Smooth muscle cell (in vitro differentiated cells): ENCODE measurements at regions not wholly inside any gene's neighbourhood (a gene's known extent, or its start where the extent isn't known, plus 50 kb on each side); places are given as distances from the start of the nearest gene placed in this dataset.
"Not testable (repeated sequence)": the region's sequence is repeated elsewhere in the genome, so short reads cannot be mapped to it uniquely, and the experiment has no call there.

Experiments used
- DNase-seq: peaks from one replicate; lab custom pipeline; 2025; ENCODE audit not compliant: unreplicated experiment; lab: John Stamatoyannopoulos, UW
- H2AFZ ChIP-seq: fragments of 200-600 bp; sonication (generic); 2 replicates; pipeline ENCODE4 v1.6.0; 2016; ENCODE audit warnings: antibody characterized with exemption, low read depth, mild to moderate bottlenecking
- H3F3A ChIP-seq: fragments of 200-600 bp; sonication (generic); 2 replicates; pipeline ENCODE4 v1.6.0; 2017; ENCODE audit warnings: antibody characterized with exemption, low read depth
- H3K27ac ChIP-seq: fragments of 200-600 bp; sonication (generic); 2 replicates; pipeline ENCODE4 v1.5.1; 2016; ENCODE audit warnings: low read depth, mild to moderate bottlenecking
- H3K27me3 ChIP-seq: fragments of 200-600 bp; sonication (generic); 2 replicates; pipeline ENCODE4 v1.6.1; 2016; ENCODE audit warnings: low read depth, mild to moderate bottlenecking
- H3K36me3 ChIP-seq: fragments of 200-600 bp; sonication (generic); 2 replicates; pipeline ENCODE4 v1.5.1; 2016; ENCODE audit warnings: low read depth
- H3K4me1 ChIP-seq: fragments of 200-600 bp; sonication (generic); 2 replicates; pipeline ENCODE4 v1.5.1; 2016; ENCODE audit warnings: low read depth
- H3K4me2 ChIP-seq: fragments of 200-600 bp; sonication (generic); 2 replicates; pipeline ENCODE4 v1.6.0; 2016; ENCODE audit warnings: mild to moderate bottlenecking
- H3K4me3 ChIP-seq: fragments of 200-600 bp; sonication (generic); 2 replicates; pipeline ENCODE4 v1.5.1; 2016; ENCODE audit warnings: mild to moderate bottlenecking
- H3K79me2 ChIP-seq: fragments of 200-600 bp; sonication (generic); 2 replicates; pipeline ENCODE4 v1.6.0; 2016; ENCODE audit warnings: low read depth, mild to moderate bottlenecking
- H3K9ac ChIP-seq: fragments of 200-600 bp; sonication (generic); 2 replicates; pipeline ENCODE4 v1.6.0; 2016; ENCODE audit warnings: low read depth
- H3K9me3 ChIP-seq: fragments of 200-600 bp; sonication (generic); replicated peaks from 2 replicates; pipeline ENCODE4 v1.5.1; 2016; ENCODE audit warnings: low read depth
- H4K20me1 ChIP-seq: fragments of 200-600 bp; sonication (generic); 2 replicates; pipeline ENCODE4 v1.6.0; 2016; ENCODE audit warnings: low read depth
- CTCF ChIP-seq: fragments of 200-600 bp; sonication (generic); IDR thresholded peaks from 2 replicates; pipeline ENCODE4 v1.5.1; 2017; ENCODE audit warnings: borderline replicate concordance, mild to moderate bottlenecking, antibody characterized with exemption; ENCODE audit not compliant: insufficient read depth, poor library complexity, severe bottlenecking
- WGBS: methylation state at CpG from one replicate; pipeline ENCODE4 v1.1.7; 2016; ENCODE audit warnings: low lambda C conversion rate; 5-methylcytosine and 5-hydroxymethylcytosine counted together

- H3K9ac ChIP-seq = no peak overlapping the region
- no peak for TF ChIP-seq CTCF
- no peaks in the 10 kb centered on the region for H3K27me3 ChIP-seq
- H3K36me3 ChIP-seq = no peaks in the 10 kb centered on the region
- peaks cover 13% of the 10 kb centered on the region for H3K9me3 ChIP-seq
- H3K4me2 ChIP-seq = no peak overlapping the region
- H4K20me1 ChIP-seq = no peaks in the 10 kb centered on the region
- DNase-seq = no peak
- no peak overlapping the region for H3K27ac ChIP-seq
- no peak overlapping the region for H3K4me3 ChIP-seq
- no peaks in the 10 kb centered on the region for H3K79me2 ChIP-seq
- H3F3A ChIP-seq = no peaks in the 10 kb centered on the region
- H3K4me1 ChIP-seq = no peaks in the 10 kb centered on the region
- H2AFZ ChIP-seq = no peak overlapping the region
- 85% methylated on average over 5 of the region's 5 CpGs for WGBS
Observed at GRCh38 chr14:23884541-23884904, 69.0 kb upstream of the DHRS4 start.

GRCh38 chr14:23887536-23887935, 66.0 kb upstream of the DHRS4 start:
- H3K9me3 ChIP-seq = peaks cover 13% of the 10 kb centered on the region
- no peak overlapping the region for H3K4me3 ChIP-seq
- H3K27me3 ChIP-seq = no peaks in the 10 kb centered on the region
- H3K9ac ChIP-seq = no peak overlapping the region
- no peaks in the 10 kb centered on the region for H3F3A ChIP-seq
- no peaks in the 10 kb centered on the region for H3K4me1 ChIP-seq
- no peaks in the 10 kb centered on the region for H3K79me2 ChIP-seq
- WGBS = 78% methylated on average over 1 of the region's 1 CpG
- no peak overlapping the region for H2AFZ ChIP-seq
- H4K20me1 ChIP-seq = no peaks in the 10 kb centered on the region
- no peak for DNase-seq
- H3K4me2 ChIP-seq = no peak overlapping the region
- H3K36me3 ChIP-seq = no peaks in the 10 kb centered on the region
- H3K27ac ChIP-seq = no peak overlapping the region
- no peak for TF ChIP-seq CTCF

DNA sequence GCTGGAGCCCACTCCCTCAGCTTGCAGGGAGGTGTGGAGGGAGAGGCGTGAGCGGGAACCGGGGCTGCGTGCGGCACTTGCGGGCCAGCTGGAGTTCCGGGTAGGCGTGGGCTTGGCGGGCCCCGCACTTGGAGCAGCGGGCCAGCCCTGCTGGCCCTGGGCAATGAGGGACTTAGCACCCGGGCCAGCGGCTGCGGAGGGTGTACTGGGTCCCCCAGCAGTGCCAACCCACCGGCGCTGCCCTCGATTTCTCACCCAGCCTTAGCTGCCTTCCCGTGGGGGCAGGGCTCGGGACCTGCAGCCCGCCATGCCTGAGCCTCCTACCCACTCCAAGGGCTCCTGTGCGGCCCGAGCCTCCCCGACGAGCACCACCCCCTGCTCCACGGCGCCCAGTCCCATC, 61.9 kb upstream of the DHRS4 start:
- not testable (repeated sequence) for H3K4me3 ChIP-seq, H3K36me3 ChIP-seq, DNase-seq, H3K79me2 ChIP-seq, H2AFZ ChIP-seq, H3K4me1 ChIP-seq, H4K20me1 ChIP-seq, H3K27ac ChIP-seq, H3F3A ChIP-seq, H3K9ac ChIP-seq, H3K4me2 ChIP-seq, H3K27me3 ChIP-seq
- H3K9me3 ChIP-seq = peaks cover 16% of the 10 kb centered on the region
- WGBS = 85% methylated on average over 26 of the region's 26 CpGs

DNA sequence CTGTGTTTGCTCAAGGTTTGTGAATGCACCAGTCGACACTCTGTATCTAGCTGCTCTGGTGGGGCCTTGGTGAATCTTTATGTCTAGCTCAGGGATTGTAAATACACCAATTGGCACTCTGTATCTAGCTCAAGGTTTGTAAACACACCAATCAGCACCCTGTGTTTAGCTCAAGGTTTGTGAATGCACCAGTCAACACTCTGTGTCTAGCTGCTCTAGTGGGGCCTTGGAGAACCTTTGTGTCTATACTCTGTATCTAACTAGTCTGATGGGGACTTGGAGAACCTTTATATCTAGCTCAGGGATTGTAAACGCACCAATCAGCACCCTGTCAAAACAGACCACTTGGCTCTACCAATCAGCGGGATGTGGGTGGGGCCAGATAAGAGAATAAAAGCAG, 61.3 kb upstream of the DHRS4 start:
- DNase-seq, H4K20me1 ChIP-seq, H3K36me3 ChIP-seq, H3K27ac ChIP-seq, H3K4me3 ChIP-seq, H3K4me1 ChIP-seq, H3K27me3 ChIP-seq, H3F3A ChIP-seq, H2AFZ ChIP-seq, H3K9ac ChIP-seq, H3K79me2 ChIP-seq, H3K4me2 ChIP-seq: not testable (repeated sequence)
- WGBS = 61% methylated on average over 3 of the region's 3 CpGs
- H3K9me3 ChIP-seq = peaks cover 16% of the 10 kb centered on the region

DNA sequence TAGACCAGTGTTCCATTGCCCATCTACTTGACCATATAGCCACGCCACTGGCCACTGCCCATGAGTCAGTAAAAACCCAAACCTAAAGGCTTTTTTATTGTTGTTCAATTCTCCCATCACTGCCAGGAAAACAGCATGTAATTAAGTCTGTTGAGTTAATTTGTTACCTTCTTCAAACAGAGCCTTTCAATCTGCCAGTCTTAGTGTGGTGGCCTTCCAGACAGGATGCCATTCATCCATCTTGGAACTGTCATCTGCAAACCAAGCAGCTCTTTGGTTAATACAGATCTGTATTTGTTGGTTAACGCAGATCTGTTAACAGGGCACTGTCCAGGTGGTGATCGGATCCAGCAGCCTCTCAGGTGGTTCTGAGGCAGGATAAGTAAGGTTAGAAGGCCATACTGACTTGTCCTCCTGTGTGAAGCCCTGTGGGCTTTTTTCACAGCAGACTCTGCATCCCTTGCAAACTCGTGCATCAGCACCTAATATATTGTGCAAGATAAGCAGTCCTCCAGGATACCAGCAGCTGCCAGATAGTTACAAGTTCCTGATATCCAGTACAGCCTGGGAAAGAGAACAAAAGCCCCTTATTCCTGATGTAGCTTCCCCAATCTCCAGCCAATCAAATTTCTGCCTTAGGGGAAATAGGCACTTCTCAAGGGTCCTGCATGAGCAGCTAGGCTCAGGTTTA, 59.1 kb upstream of the DHRS4 start:
- H3K9ac ChIP-seq = no peak overlapping the region
- TF ChIP-seq CTCF = no peak
- no peaks in the 10 kb centered on the region for H4K20me1 ChIP-seq
- H3K4me1 ChIP-seq = no peaks in the 10 kb centered on the region
- no peak overlapping the region for H3K27ac ChIP-seq
- 53% methylated on average over 4 of the region's 4 CpGs for WGBS
- H2AFZ ChIP-seq = no peak overlapping the region
- H3F3A ChIP-seq = no peaks in the 10 kb centered on the region
- no peak for DNase-seq
- H3K27me3 ChIP-seq = no peaks in the 10 kb centered on the region
- no peaks in the 10 kb centered on the region for H3K36me3 ChIP-seq
- H3K4me2 ChIP-seq = no peak overlapping the region
- no peak overlapping the region for H3K4me3 ChIP-seq
- no peaks in the 10 kb centered on the region for H3K79me2 ChIP-seq
- H3K9me3 ChIP-seq = peaks cover 4% of the 10 kb centered on the region
